ENCODE measurements at regions not wholly inside any gene's neighbourhood (a gene's known extent, or its start where the extent isn't known, plus 50 kb on each side); places are given as distances from the start of the nearest gene placed in this dataset.

GRCh38 chr9:107554636-107555035 is 65.1 kb upstream of the KLF4 start:
- WGBS, 2 experiments = 89 to 95% methylated on average over 8 of the region's 8 CpGs
- no peak overlapping the region for H3K4me3 ChIP-seq (ENCODE audit: insufficient read depth, low read depth, low read length)
- no peaks in the 10 kb centered on the region for H3K36me3 ChIP-seq (ENCODE audit: control insufficient read depth, insufficient read depth, low read length)
- no peaks in the 10 kb centered on the region for H3K4me1 ChIP-seq (ENCODE audit: control insufficient read depth, insufficient read depth, low read length)
- no peaks in the 10 kb centered on the region for H3K9me3 ChIP-seq (ENCODE audit: control insufficient read depth, low read length)
- H3K27ac ChIP-seq (ENCODE audit: insufficient read depth, low read depth, low read length, poor library complexity, severe bottlenecking) = no peak overlapping the region
- H3K27me3 ChIP-seq (ENCODE audit: control insufficient read depth, insufficient read depth, low read length, poor library complexity, severe bottlenecking) = no peaks in the 10 kb centered on the region

- H3K27ac ChIP-seq (ENCODE audit: insufficient read depth, low read depth, low read length, poor library complexity, severe bottlenecking) = no peak overlapping the region
- WGBS, 2 experiments = 82 to 86% methylated on average over 10 of the region's 10 CpGs
- no peaks in the 10 kb centered on the region for H3K27me3 ChIP-seq (ENCODE audit: control insufficient read depth, insufficient read depth, low read length, poor library complexity, severe bottlenecking)
- no peaks in the 10 kb centered on the region for H3K36me3 ChIP-seq (ENCODE audit: control insufficient read depth, insufficient read depth, low read length)
- H3K9me3 ChIP-seq (ENCODE audit: control insufficient read depth, low read length) = no peaks in the 10 kb centered on the region
- H3K4me1 ChIP-seq (ENCODE audit: control insufficient read depth, insufficient read depth, low read length) = no peaks in the 10 kb centered on the region
- H3K4me3 ChIP-seq (ENCODE audit: insufficient read depth, low read depth, low read length) = no peak overlapping the region
These were observed 59.0 kb upstream of the KLF4 start for GRCh38 chr9:107548298-107549142.

GRCh38 chr9:107547772-107548297 is 58.3 kb upstream of the KLF4 start:
- H3K27me3 ChIP-seq (ENCODE audit: control insufficient read depth, insufficient read depth, low read length, poor library complexity, severe bottlenecking) = no peaks in the 10 kb centered on the region
- no peaks in the 10 kb centered on the region for H3K36me3 ChIP-seq (ENCODE audit: control insufficient read depth, insufficient read depth, low read length)
- WGBS, 2 experiments = 93 to 96% methylated on average over 3 of the region's 3 CpGs
- no peak overlapping the region for H3K4me3 ChIP-seq (ENCODE audit: insufficient read depth, low read depth, low read length)
- H3K9me3 ChIP-seq (ENCODE audit: control insufficient read depth, low read length) = no peaks in the 10 kb centered on the region
- no peaks in the 10 kb centered on the region for H3K4me1 ChIP-seq (ENCODE audit: control insufficient read depth, insufficient read depth, low read length)
- no peak overlapping the region for H3K27ac ChIP-seq (ENCODE audit: insufficient read depth, low read depth, low read length, poor library complexity, severe bottlenecking)

- Histone ChIP-seq H3K4me1 (ENCODE audit: control insufficient read depth, insufficient read depth, low read length) (no peaks in the 10 kb centered on the region), H3K9me3 (ENCODE audit: control insufficient read depth, low read length) (no peaks in the 10 kb centered on the region), H3K27me3 (ENCODE audit: control insufficient read depth, insufficient read depth, low read length, poor library complexity, severe bottlenecking) (no peaks in the 10 kb centered on the region), H3K36me3 (ENCODE audit: control insufficient read depth, insufficient read depth, low read length) (no peaks in the 10 kb centered on the region), H3K27ac (ENCODE audit: insufficient read depth, low read depth, low read length, poor library complexity, severe bottlenecking) (no peak overlapping the region), H3K4me3 (ENCODE audit: insufficient read depth, low read depth, low read length) (no peak overlapping the region)
- WGBS, 2 experiments = 90 to 97% methylated on average over 2 of the region's 2 CpGs
These were observed 57.7 kb upstream of the KLF4 start for GRCh38 chr9:107547303-107547702.

GRCh38 chr9:107546859-107547258 is 57.3 kb upstream of the KLF4 start:
- Histone ChIP-seq H3K9me3 (ENCODE audit: control insufficient read depth, low read length) (no peaks in the 10 kb centered on the region), H3K27me3 (ENCODE audit: control insufficient read depth, insufficient read depth, low read length, poor library complexity, severe bottlenecking) (no peaks in the 10 kb centered on the region), H3K4me3 (ENCODE audit: insufficient read depth, low read depth, low read length) (no peak overlapping the region), H3K27ac (ENCODE audit: insufficient read depth, low read depth, low read length, poor library complexity, severe bottlenecking) (no peak overlapping the region), H3K4me1 (ENCODE audit: control insufficient read depth, insufficient read depth, low read length) (no peaks in the 10 kb centered on the region), H3K36me3 (ENCODE audit: control insufficient read depth, insufficient read depth, low read length) (no peaks in the 10 kb centered on the region)

- Histone ChIP-seq H3K27ac (ENCODE audit: insufficient read depth, low read depth, low read length, poor library complexity, severe bottlenecking) (no peak overlapping the region), H3K4me1 (ENCODE audit: control insufficient read depth, insufficient read depth, low read length) (no peaks in the 10 kb centered on the region), H3K9me3 (ENCODE audit: control insufficient read depth, low read length) (no peaks in the 10 kb centered on the region), H3K4me3 (ENCODE audit: insufficient read depth, low read depth, low read length) (no peak overlapping the region), H3K36me3 (ENCODE audit: control insufficient read depth, insufficient read depth, low read length) (no peaks in the 10 kb centered on the region), H3K27me3 (ENCODE audit: control insufficient read depth, insufficient read depth, low read length, poor library complexity, severe bottlenecking) (no peaks in the 10 kb centered on the region)
- 72 to 78% methylated on average over 3 of the region's 3 CpGs for WGBS, 2 experiments
These were observed 55.5 kb upstream of the KLF4 start for GRCh38 chr9:107545036-107545435.

- Histone ChIP-seq H3K27me3 (ENCODE audit: control insufficient read depth, insufficient read depth, low read length, poor library complexity, severe bottlenecking) (no peaks in the 10 kb centered on the region), H3K4me1 (ENCODE audit: control insufficient read depth, insufficient read depth, low read length) (no peaks in the 10 kb centered on the region), H3K4me3 (ENCODE audit: insufficient read depth, low read depth, low read length) (no peak overlapping the region), H3K27ac (ENCODE audit: insufficient read depth, low read depth, low read length, poor library complexity, severe bottlenecking) (no peak overlapping the region), H3K9me3 (ENCODE audit: control insufficient read depth, low read length) (no peaks in the 10 kb centered on the region), H3K36me3 (ENCODE audit: control insufficient read depth, insufficient read depth, low read length) (no peaks in the 10 kb centered on the region)
- 94 to 99% methylated on average over 3 to 4 of the region's 4 CpGs for WGBS, 2 experiments
These were observed 53.0 kb upstream of the KLF4 start for GRCh38 chr9:107542411-107543157.

GRCh38 chr9:107541523-107541922 is 52.0 kb upstream of the KLF4 start:
- H3K9me3 ChIP-seq (ENCODE audit: control insufficient read depth, low read length) = no peaks in the 10 kb centered on the region
- H3K4me3 ChIP-seq (ENCODE audit: insufficient read depth, low read depth, low read length) = no peak overlapping the region
- 87 to 91% methylated on average over 2 of the region's 2 CpGs for WGBS, 2 experiments
- H3K36me3 ChIP-seq (ENCODE audit: control insufficient read depth, insufficient read depth, low read length) = no peaks in the 10 kb centered on the region
- no peaks in the 10 kb centered on the region for H3K4me1 ChIP-seq (ENCODE audit: control insufficient read depth, insufficient read depth, low read length)
- no peak overlapping the region for H3K27ac ChIP-seq (ENCODE audit: insufficient read depth, low read depth, low read length, poor library complexity, severe bottlenecking)
- H3K27me3 ChIP-seq (ENCODE audit: control insufficient read depth, insufficient read depth, low read length, poor library complexity, severe bottlenecking) = no peaks in the 10 kb centered on the region

GRCh38 chr9:107540164-107540561 is 50.6 kb upstream of the KLF4 start:
- no peaks in the 10 kb centered on the region for H3K36me3 ChIP-seq (ENCODE audit: control insufficient read depth, insufficient read depth, low read length)
- 71% methylated on average over 1 of the region's 1 CpG; no CpG with 5 or more reads in 1 of the 2 experiments for WGBS, 2 experiments
- no peaks in the 10 kb centered on the region for H3K9me3 ChIP-seq (ENCODE audit: control insufficient read depth, low read length)
- no peaks in the 10 kb centered on the region for H3K4me1 ChIP-seq (ENCODE audit: control insufficient read depth, insufficient read depth, low read length)
- H3K4me3 ChIP-seq (ENCODE audit: insufficient read depth, low read depth, low read length) = no peak overlapping the region
- H3K27me3 ChIP-seq (ENCODE audit: control insufficient read depth, insufficient read depth, low read length, poor library complexity, severe bottlenecking) = no peaks in the 10 kb centered on the region
- H3K27ac ChIP-seq (ENCODE audit: insufficient read depth, low read depth, low read length, poor library complexity, severe bottlenecking) = no peak overlapping the region

- Histone ChIP-seq H3K4me3 (ENCODE audit: insufficient read depth, low read depth, low read length) (no peak overlapping the region), H3K9me3 (ENCODE audit: control insufficient read depth, low read length) (no peaks in the 10 kb centered on the region), H3K4me1 (ENCODE audit: control insufficient read depth, insufficient read depth, low read length) (no peaks in the 10 kb centered on the region), H3K36me3 (ENCODE audit: control insufficient read depth, insufficient read depth, low read length) (no peaks in the 10 kb centered on the region), H3K27ac (ENCODE audit: insufficient read depth, low read depth, low read length, poor library complexity, severe bottlenecking) (no peak overlapping the region), H3K27me3 (ENCODE audit: control insufficient read depth, insufficient read depth, low read length, poor library complexity, severe bottlenecking) (no peaks in the 10 kb centered on the region)
- WGBS, 2 experiments = 66 to 68% methylated on average over 10 of the region's 10 CpGs
These were observed 50.0 kb upstream of the KLF4 start for GRCh38 chr9:107539427-107540163.
